ENCODE measurements at regions not wholly inside any gene's neighbourhood (a gene's known extent, or its start where the extent isn't known, plus 50 kb on each side); places are given as distances from the start of the nearest gene placed in this dataset.

GRCh38 chr3:178063461-178063860 lies 472.8 kb upstream of the KCNMB2 start:
- WGBS, 2 experiments (ENCODE audit: extremely low coverage in 1 of 2, insufficient coverage in 1 of 2, insufficient read length in 1 of 2, insufficient replicate concordance in 2 of 2, low coverage in 1 of 2, low lambda C conversion rate in 2 of 2, missing lambda C conversion rate in 1 of 2): 89% methylated on average over 1 of the region's 1 CpG; no CpG with 5 or more reads in 1 of the 2 experiments

More at GRCh38 chr3:178063461-178063860, 472.8 kb upstream of the KCNMB2 start:
- Histone ChIP-seq H2AK5ac (ENCODE audit: low read depth, low read length) (no peak overlapping the region), H3K4ac (replicated peaks; ENCODE audit: insufficient read length, low read depth, low read length) (no peak overlapping the region), H3K9me3 (ENCODE audit: insufficient read depth in 2 of 2, low read depth in 1 of 2, low read length in 1 of 2) (no peaks in the 10 kb centered on the region), H3K27ac (ENCODE audit: low read depth, low read length) (no peak overlapping the region), H3K4me2 (ENCODE audit: insufficient read depth in 1 of 2, low read depth in 2 of 2, low read length in 2 of 2) (no peak overlapping the region), H3K23me2 (ENCODE audit: low read depth, low read length) (no peaks in the 10 kb centered on the region), H3K79me2 (ENCODE audit: control insufficient read depth in 1 of 2, insufficient read depth in 2 of 2, low read length in 2 of 2) (no peaks in the 10 kb centered on the region), H4K8ac (ENCODE audit: extremely low read depth, insufficient read depth, low read length) (no peak overlapping the region), H2AFZ (ENCODE audit: low read length) (no peak overlapping the region), H3K9ac (replicated peaks in 1 of 4; ENCODE audit: extremely low read depth in 1 of 4, low read depth in 3 of 4, low read length in 3 of 4) (no peak overlapping the region), H3K14ac (ENCODE audit: insufficient read length) (no peak overlapping the region), H2BK12ac (ENCODE audit: low read depth, low read length) (no peak overlapping the region), H3K27me3 (replicated peaks in 1 of 4; ENCODE audit: control insufficient read depth in 3 of 4, extremely low read depth in 1 of 4, insufficient read depth in 3 of 4, low read length in 3 of 4) (no peaks in the 10 kb centered on the region), H3K23ac (ENCODE audit: insufficient read length) (no peak overlapping the region), H4K20me1 (replicated peaks in 1 of 2; ENCODE audit: control insufficient read depth in 1 of 2, insufficient read depth in 2 of 2, low read length in 2 of 2) (no peaks in the 10 kb centered on the region), H3K36me3 (ENCODE audit: control insufficient read depth in 2 of 4, insufficient read depth in 4 of 4, low read length in 3 of 4) (no peaks in the 10 kb centered on the region), H2BK20ac (ENCODE audit: low read length) (no peak overlapping the region), H3K4me1 (replicated peaks in 1 of 4; ENCODE audit: control insufficient read depth in 3 of 4, insufficient read depth in 4 of 4, low read length in 3 of 4) (no peaks in the 10 kb centered on the region), H3K18ac (ENCODE audit: extremely low read depth, low read length) (no peak overlapping the region), H3K56ac (replicated peaks; ENCODE audit: insufficient read length, low read depth, low read length) (no peak overlapping the region), H3K79me1 (ENCODE audit: low read depth, low read length) (no peaks in the 10 kb centered on the region), H2BK5ac (ENCODE audit: low read depth, low read length) (no peak overlapping the region), H2BK15ac (ENCODE audit: low read length) (no peak overlapping the region), H2BK120ac (replicated peaks; ENCODE audit: low read depth, low read length) (no peak overlapping the region), H3K4me3 (ENCODE audit: extremely low read depth in 1 of 4, insufficient read depth in 2 of 4, low read depth in 3 of 4, low read length in 4 of 4) (no peak overlapping the region), H4K91ac (replicated peaks; ENCODE audit: insufficient read length, low read length) (no peak overlapping the region), H4K5ac (ENCODE audit: insufficient read length, low read depth, low read length) (no peak overlapping the region)
- DNase-seq (ENCODE audit: low read depth in 1 of 2, low spot score in 2 of 2): no peak
- TF ChIP-seq GABPA (IDR thresholded peaks at IDR 0.05; ENCODE audit: borderline replicate concordance, insufficient read depth, low read length) (no peak), SP2 (IDR thresholded peaks at IDR 0.05; ENCODE audit: low read length) (no peak)
- CTCF ChIA-PET (ENCODE audit: partially characterized antibody): interaction anchor here (0.6 kb wide), 1 partner anchor 23 kb away, joined by 3 read pairs; no protein-coding TSS in a partner anchor
- POLR2A ChIA-PET (ENCODE audit: partially characterized antibody): no interaction called here
- no peak for FAIRE-seq
